ENCODE measurements at regions not wholly inside any gene's neighbourhood (a gene's known extent, or its start where the extent isn't known, plus 50 kb on each side); places are given as distances from the start of the nearest gene placed in this dataset.
"Not testable (repeated sequence)": the region's sequence is repeated elsewhere in the genome, so short reads cannot be mapped to it uniquely, and the experiment has no call there.

GRCh38 chr14:48568252-48568651 is 892.8 kb upstream of the MDGA2 start:
- Histone ChIP-seq H3K36me3 (no peaks in the 10 kb centered on the region), H3K9me3 (no peaks in the 10 kb centered on the region), H3K4me1 (no peaks in the 10 kb centered on the region), H3K27me3 (no peaks in the 10 kb centered on the region), H3K4me3 (no peak overlapping the region), H3K27ac (no peak overlapping the region)
- TF ChIP-seq, protein P1, sequence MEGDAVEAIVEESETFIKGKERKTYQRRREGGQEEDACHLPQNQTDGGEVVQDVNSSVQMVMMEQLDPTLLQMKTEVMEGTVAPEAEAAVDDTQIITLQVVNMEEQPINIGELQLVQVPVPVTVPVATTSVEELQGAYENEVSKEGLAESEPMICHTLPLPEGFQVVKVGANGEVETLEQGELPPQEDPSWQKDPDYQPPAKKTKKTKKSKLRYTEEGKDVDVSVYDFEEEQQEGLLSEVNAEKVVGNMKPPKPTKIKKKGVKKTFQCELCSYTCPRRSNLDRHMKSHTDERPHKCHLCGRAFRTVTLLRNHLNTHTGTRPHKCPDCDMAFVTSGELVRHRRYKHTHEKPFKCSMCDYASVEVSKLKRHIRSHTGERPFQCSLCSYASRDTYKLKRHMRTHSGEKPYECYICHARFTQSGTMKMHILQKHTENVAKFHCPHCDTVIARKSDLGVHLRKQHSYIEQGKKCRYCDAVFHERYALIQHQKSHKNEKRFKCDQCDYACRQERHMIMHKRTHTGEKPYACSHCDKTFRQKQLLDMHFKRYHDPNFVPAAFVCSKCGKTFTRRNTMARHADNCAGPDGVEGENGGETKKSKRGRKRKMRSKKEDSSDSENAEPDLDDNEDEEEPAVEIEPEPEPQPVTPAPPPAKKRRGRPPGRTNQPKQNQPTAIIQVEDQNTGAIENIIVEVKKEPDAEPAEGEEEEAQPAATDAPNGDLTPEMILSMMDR (IDR thresholded peaks at IDR 0.05): no peak
- no peak for FAIRE-seq
- 83 to 97% methylated on average over 1 of the region's 1 CpG for WGBS, 2 donors
- intact Hi-C loops (cut with DNase I): no loop called here
- no peak for DNase-seq
- no peak for ATAC-seq

GRCh38 chr14:48563489-48563888 is 888.1 kb upstream of the MDGA2 start:
- Histone ChIP-seq H3K27me3 (no peaks in the 10 kb centered on the region), H3K9me3 (no peaks in the 10 kb centered on the region), H3K36me3 (no peaks in the 10 kb centered on the region), H3K4me3 (no peak overlapping the region), H3K4me1 (no peaks in the 10 kb centered on the region), H3K27ac (no peak overlapping the region)
- 56 to 73% methylated on average over 3 of the region's 3 CpGs for WGBS, 2 donors
- FAIRE-seq (no peak), ATAC-seq (no peak), DNase-seq (no peak)
- intact Hi-C loops (cut with DNase I): no loop called here
- TF ChIP-seq, protein P1 (IDR thresholded peaks at IDR 0.05): no peak

DNA sequence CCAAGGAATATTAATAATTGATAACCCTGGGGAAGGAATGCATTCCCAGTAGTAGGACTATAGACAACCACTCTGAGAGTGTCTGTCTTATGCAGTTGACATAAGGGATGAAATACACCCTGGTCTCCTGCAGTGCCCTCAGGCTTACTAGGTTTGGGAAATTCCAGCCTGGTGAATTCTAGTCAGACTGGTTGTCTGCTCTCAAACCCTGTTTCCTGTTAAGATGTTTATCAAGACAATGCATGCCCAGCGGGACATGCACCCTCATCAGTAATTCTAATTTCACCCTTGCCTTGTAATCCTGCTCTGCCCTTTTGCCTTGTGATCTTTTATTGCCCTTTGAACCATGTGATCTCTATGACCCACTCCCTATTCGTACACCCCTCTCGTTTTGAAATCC is 886.0 kb upstream of the MDGA2 start:
- 45 to 47% methylated on average over 3 of the region's 3 CpGs for WGBS, 2 donors
- DNase-seq; H3K9me3 ChIP-seq; H3K27ac ChIP-seq; FAIRE-seq; ATAC-seq; H3K4me3 ChIP-seq; H3K4me1 ChIP-seq; intact Hi-C loops (cut with DNase I); H3K27me3 ChIP-seq; H3K36me3 ChIP-seq: not testable (repeated sequence)

DNA sequence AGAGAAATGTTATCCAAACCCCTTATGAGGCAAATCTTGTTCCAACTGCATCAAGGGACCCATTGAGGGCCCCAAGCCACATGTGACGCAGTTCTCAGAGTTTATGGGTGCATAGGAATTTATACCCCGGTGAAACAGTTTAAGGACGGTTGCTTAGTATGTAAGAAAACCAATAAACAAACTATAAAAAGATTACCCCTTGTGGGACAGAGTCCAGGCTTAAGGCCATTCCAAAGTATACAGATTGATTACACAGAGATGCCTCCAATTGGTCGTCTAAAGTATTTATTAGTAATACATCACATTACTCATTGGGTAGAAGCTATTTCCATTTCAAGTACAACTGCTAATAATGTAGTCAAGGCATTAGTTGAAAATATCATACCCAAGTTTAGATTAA is 885.0 kb upstream of the MDGA2 start:
- Histone ChIP-seq H3K4me1 (no peaks in the 10 kb centered on the region), H3K27me3 (no peaks in the 10 kb centered on the region), H3K4me3 (no peak overlapping the region), H3K36me3 (no peaks in the 10 kb centered on the region), H3K9me3 (no peaks in the 10 kb centered on the region), H3K27ac (no peak overlapping the region)
- FAIRE-seq: no peak
- ATAC-seq: no peak
- TF ChIP-seq, protein P1 (IDR thresholded peaks at IDR 0.05): no peak
- WGBS, 2 donors: 54 to 59% methylated on average over 4 of the region's 4 CpGs
- DNase-seq: no peak
- intact Hi-C loops (cut with DNase I): no loop called here

DNA sequence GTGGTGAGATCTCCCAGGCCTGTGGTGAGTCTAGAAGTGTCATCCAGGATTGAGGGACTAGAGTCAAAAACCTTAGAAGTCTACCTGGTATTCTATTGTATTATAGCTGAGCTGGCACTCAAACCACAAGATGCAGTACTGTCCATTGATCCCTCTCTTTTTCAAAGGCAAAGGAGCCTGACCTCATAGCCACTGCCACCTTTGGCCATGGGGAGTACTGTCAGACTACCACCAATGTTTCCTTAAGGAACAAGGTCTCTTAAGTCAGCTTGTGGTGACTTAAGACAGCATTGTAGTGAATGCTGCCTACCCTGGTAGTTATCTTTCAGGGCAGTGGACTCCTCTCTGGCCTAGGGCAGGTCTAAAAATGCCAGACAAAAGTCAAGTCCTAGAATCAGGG is 878.0 kb upstream of the MDGA2 start:
- Histone ChIP-seq H3K9me3 (no peaks in the 10 kb centered on the region), H3K4me3 (no peak overlapping the region), H3K27me3 (no peaks in the 10 kb centered on the region), H3K27ac (no peak overlapping the region), H3K36me3 (no peaks in the 10 kb centered on the region), H3K4me1 (no peaks in the 10 kb centered on the region)
- DNase-seq: no peak
- ATAC-seq: no peak
- TF ChIP-seq, protein P1 (IDR thresholded peaks at IDR 0.05): no peak
- no peak for FAIRE-seq
- intact Hi-C loops (cut with DNase I): no loop called here

- DNase-seq (no peak), FAIRE-seq (no peak), ATAC-seq (no peak)
- Histone ChIP-seq H3K4me3 (no peak overlapping the region), H3K4me1 (no peaks in the 10 kb centered on the region), H3K9me3 (no peaks in the 10 kb centered on the region), H3K27ac (no peak overlapping the region), H3K27me3 (no peaks in the 10 kb centered on the region), H3K36me3 (no peaks in the 10 kb centered on the region)
- TF ChIP-seq, protein P1 (IDR thresholded peaks at IDR 0.05): no peak
- intact Hi-C loops (cut with DNase I): no loop called here
- WGBS, 2 donors: 55 to 64% methylated on average over 4 of the region's 4 CpGs
These were observed 871.6 kb upstream of the MDGA2 start for GRCh38 chr14:48546996-48547395.

Measured in pancreas (tissue), 10 donors.